SK-N-SH treated with all-trans-retinoic acid at 6 μM for 48 hours (cell line): ENCODE measurements at regions not wholly inside any gene's neighbourhood (a gene's known extent, or its start where the extent isn't known, plus 50 kb on each side); places are given as distances from the start of the nearest gene placed in this dataset.

Source experiments
- ARNTL ChIP-seq: fragments of 450-650 bp; formaldehyde crosslinking; IDR thresholded peaks from 2 replicates; pipeline ENCODE4 v1.5.0; 2020; ENCODE audit warnings: low read depth, mild to moderate bottlenecking, moderate library complexity, borderline replicate concordance
- RARB ChIP-seq: fragments of 250-450 bp; sonication (Bioruptor Pico); IDR thresholded peaks from 2 replicates; pipeline ENCODE4 v1.8.0; 2021; ENCODE audit warnings: mild to moderate bottlenecking, moderate library complexity
- TF ChIP-seq, protein P1 (sequence below): fragments of 250-450 bp; sonication (Bioruptor Pico); IDR thresholded peaks from 2 replicates; pipeline ENCODE4 v1.8.0; 2020; ENCODE audit warnings: mild to moderate bottlenecking, moderate library complexity, borderline replicate concordance
- TF ChIP-seq, protein P2 (sequence below): fragments of 250-450 bp; sonication (Bioruptor Pico); IDR thresholded peaks from 2 replicates; pipeline ENCODE4 v1.5.1; 2020; ENCODE audit warnings: low read depth, mild to moderate bottlenecking, moderate library complexity

DNA sequence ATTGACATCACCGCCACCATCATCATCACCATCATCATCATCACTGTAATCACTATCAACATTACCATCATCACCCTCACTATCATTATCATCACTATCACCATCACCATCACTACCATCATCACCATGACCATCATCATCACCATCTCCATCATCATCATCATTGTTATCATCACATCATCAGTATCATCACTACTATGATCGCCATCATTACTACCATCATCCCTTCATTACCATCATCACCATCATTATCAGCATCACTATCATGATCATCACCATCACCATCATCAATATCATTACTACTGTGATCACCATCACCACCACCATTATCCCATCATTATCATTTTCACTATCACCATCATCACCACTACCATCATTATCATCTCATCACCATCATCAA lies 368.3 kb downstream of the SEC14L1 start:
- TF ChIP-seq, protein P1, sequence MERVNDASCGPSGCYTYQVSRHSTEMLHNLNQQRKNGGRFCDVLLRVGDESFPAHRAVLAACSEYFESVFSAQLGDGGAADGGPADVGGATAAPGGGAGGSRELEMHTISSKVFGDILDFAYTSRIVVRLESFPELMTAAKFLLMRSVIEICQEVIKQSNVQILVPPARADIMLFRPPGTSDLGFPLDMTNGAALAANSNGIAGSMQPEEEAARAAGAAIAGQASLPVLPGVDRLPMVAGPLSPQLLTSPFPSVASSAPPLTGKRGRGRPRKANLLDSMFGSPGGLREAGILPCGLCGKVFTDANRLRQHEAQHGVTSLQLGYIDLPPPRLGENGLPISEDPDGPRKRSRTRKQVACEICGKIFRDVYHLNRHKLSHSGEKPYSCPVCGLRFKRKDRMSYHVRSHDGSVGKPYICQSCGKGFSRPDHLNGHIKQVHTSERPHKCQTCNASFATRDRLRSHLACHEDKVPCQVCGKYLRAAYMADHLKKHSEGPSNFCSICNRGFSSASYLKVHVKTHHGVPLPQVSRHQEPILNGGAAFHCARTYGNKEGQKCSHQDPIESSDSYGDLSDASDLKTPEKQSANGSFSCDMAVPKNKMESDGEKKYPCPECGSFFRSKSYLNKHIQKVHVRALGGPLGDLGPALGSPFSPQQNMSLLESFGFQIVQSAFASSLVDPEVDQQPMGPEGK (CRISPR knock-in tag) = no peak
- TF ChIP-seq ARNTL (CRISPR knock-in tag) = no peak
- TF ChIP-seq RARB = no peak
- TF ChIP-seq, protein P2, sequence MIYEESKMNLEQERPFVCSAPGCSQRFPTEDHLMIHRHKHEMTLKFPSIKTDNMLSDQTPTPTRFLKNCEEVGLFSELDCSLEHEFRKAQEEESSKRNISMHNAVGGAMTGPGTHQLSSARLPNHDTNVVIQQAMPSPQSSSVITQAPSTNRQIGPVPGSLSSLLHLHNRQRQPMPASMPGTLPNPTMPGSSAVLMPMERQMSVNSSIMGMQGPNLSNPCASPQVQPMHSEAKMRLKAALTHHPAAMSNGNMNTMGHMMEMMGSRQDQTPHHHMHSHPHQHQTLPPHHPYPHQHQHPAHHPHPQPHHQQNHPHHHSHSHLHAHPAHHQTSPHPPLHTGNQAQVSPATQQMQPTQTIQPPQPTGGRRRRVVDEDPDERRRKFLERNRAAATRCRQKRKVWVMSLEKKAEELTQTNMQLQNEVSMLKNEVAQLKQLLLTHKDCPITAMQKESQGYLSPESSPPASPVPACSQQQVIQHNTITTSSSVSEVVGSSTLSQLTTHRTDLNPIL (CRISPR knock-in tag) = no peak
